ENCODE measurements at regions not wholly inside any gene's neighbourhood (a gene's known extent, or its start where the extent isn't known, plus 50 kb on each side); places are given as distances from the start of the nearest gene placed in this dataset.

GRCh38 chr20:51106011-51106410, 83.1 kb upstream of the KCNG1 start:
- no peak for TF ChIP-seq CTCF (optimal IDR thresholded peaks at IDR 0.05 in 1 of 3, IDR thresholded peaks at IDR 0.05 in 1 of 3, conservative IDR thresholded peaks at IDR 0.05 in 1 of 3; ENCODE audit: extremely low read depth in 1 of 3, insufficient read depth in 2 of 3, low read length in 3 of 3)
- TF ChIP-seq EZH2 (IDR thresholded peaks at IDR 0.05; ENCODE audit: low read length), result no peak
